NCI-H1048 (cell line): ENCODE measurements at regions not wholly inside any gene's neighbourhood (a gene's known extent, or its start where the extent isn't known, plus 50 kb on each side); places are given as distances from the start of the nearest gene placed in this dataset.
"Not testable (repeated sequence)": the region's sequence is repeated elsewhere in the genome, so short reads cannot be mapped to it uniquely, and the experiment has no call there.

ENCODE experiments used
- DNase-seq: peaks from one replicate; lab custom pipeline; 2025; lab: John Stamatoyannopoulos, UW

DNA sequence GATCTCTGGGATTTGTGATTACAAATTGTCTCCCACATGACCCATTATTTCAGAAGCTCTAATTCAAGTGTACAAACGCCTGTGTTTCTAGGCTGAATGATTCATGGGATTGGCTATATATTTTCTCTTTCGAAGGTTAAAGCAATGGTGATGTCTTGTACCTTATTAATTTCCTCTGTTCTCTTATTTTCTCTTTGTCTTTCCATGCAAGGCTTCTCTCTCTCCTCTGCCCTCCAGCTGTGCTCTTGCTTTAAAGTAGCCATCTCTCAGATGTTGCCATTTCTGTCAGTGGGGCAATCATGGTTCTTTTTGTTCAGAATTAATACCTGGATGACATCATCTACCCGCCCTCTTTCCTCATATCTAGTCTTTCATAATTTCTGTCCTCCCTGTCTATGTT is 184.3 kb upstream of the ATP10B start:
- no peak for DNase-seq

DNA sequence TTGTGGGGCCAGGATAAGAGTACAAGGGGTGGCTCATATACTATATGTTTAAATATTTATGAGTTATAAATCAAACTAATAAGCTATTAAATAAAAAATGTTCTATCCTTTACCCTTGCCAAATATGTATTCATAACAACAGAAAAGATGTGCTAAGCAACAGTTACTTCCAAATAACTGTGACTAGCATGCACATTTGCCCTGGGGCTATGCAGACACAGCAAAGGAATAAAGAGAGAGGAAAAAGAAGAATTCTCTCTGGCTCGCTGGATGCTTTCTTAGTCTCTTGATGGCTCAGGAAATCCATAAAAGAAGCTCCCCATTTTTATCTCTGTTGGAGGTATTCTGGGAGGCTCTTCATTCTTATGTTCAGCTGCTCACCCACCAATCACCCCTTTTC is 182.4 kb upstream of the ATP10B start:
- DNase-seq = no peak

DNA sequence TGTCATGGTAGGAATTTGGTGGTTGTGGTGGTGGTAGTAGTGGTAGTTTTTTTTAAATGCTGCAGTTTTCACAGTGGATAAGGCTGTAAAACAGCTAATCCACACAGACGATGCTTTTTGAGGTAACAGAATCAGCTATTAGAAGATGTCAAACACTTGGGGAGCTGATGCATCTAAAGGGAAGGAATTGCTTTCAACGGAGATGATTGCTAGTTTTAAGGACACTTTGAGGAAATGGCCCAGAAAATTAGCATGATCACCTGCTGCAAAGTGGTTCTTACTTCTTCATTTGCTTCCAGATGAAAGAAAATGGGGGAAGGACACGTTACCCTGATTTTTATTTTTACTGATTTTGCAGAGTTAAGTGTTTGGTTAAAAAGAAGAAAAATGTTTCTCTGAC is 178.2 kb upstream of the ATP10B start:
- DNase-seq = no peak

DNA sequence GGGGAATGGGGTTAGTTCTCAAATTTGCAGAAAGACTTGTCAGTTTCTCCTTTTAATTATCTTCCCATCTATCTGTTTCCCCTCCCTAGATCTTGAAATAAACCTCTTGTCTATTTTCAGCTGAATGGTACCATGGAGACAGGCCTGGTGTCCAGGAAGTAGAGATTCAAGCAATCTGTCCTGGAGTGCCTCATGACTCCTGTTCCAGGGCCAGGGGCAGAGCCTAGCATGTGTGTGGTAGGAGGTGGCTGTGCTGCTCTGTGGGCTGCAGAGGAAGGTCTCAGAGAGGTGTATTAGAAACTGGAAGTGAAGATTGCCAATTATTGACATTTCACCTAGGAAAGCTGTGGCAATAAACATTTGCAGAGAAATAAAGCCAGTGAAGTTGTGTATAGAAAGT is 175.8 kb upstream of the ATP10B start:
- no peak for DNase-seq

DNA sequence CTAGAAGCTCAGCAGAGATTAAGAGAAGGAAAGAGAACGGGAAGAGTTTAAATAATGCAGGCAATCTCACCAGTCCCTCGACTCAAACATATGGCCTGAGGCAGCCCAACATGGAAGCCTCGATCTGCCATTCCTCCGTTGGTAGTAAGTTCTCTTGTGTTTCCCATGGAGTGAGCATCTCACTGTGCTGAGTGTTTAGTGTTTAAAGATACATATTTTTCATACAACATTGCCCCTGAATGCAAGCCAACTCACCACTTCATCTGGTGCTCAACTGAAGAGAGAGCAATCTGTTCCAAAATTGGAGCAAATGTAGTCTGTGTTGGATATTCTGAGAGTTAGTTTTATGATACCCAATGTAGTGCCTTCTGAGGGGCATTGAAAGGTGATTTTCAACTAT is 171.5 kb upstream of the ATP10B start:
- no peak for DNase-seq

DNA sequence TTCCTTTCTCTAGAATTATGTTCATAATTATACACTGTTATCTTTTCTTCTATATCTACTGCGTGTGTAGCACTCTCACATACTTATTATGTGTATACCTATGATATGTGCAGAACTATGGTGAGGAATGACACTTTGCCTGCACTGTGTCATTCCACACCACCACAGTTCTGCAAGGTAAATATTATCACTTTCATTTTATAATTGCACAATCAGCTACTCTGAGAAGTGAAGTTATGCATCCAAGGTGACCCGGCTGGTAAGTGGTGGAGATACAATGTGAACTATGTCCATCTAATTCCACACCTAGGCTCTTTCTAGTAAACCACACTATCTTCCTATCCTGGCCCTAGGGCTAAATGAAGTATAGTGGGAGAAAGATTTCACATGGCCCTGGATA is 170.1 kb upstream of the ATP10B start:
- no peak for DNase-seq

DNA sequence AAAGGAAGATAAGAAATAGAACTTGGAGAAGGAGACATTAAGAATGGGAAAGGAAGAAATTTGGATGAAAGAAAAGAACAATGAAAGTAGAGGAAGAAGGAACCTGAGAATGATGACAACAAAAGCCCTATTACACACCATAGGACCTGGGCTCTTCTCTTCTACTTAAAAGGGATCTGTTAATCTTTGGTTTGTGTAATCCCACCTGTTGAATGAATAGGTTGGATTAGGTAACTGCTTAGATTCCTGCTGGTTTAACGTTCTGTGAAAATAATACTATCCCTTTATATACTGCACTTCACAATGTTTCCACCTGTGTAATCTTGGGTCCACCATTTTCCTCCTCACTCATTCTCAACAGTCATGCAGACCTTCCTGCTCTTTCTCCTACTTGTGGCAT is 157.8 kb upstream of the ATP10B start:
- DNase-seq = no peak

DNA sequence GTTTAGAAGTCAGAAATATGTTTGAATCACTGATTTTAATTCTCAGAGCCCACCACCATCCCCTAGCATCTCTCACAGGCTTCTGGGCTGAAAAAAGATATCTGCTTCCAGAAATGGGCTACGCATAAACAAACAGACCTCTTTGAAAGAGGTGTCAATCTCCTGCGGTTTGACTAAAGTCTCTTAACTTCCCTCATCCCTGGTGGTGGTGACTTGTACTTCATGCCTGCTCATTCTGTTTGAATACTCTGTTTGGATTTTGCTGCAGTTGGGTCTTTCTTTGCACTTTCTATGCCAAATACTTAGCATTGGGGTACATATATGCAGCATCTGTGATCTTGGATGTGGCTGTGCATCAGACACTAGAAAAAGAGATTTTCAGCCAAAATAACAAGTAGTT is 157.2 kb upstream of the ATP10B start:
- DNase-seq = no peak

DNA sequence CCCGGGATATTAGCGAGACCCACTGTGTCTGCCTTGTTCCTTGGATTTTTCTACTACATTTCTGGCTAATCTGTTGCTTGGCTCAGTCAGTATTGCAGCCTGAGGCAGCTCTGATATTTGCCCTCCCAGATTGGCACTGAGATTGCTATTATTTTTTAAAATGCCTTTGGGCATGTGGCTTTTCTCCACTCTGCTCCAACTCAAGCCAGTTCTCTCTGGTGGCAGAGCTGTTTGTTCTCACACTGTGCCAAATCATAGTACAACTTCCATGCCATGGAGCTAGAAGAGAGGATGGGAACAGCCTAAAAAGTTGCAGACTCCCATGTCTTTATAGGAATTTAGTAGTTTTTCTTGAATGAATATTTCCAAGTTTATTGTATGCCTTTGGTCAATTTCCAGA is 155.9 kb upstream of the ATP10B start:
- DNase-seq = no peak

DNA sequence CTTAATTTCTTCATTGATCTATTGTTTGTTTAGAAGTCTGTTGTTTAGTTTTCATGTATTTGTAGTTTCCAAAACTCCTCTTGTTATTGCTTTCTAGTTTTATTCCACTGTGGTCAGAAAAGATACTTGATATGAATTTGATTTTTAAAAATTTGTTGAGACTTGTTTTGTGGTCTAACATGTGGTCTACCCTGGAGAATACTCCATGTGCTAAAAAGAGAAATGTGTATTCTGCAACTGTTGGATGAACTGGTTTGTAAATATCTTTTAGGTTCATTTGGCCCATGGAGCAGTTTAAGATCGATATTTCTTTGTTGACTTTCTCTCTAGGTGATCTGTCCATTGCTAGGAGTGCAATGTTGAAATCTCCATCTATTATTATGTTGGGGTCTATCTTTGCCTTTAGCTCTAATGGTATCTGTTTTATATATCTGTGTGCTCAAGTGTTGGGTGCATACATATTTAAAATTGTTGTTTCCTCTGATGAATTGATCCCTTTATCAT is 150.6 kb upstream of the ATP10B start:
- no peak for DNase-seq

DNA sequence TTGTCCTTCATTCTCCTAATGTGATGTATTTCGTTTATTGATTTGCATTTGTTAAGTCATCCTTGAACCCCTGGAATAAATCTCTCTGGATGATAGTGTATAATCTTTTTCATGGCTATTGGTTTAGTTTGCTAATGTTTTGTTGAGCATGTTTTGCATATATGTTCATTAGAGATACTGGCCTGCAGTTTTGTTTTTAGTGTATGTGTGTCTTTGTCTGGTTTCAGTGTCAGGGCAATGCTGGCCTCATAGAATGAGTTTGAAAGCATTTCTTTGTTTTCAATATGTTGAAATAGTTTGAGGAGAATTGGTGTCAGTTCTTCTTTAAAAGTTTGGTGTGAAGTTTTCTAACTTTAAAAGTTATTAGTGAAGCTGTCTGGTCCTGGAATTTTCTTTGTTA is 149.6 kb upstream of the ATP10B start:
- DNase-seq = no peak

DNA sequence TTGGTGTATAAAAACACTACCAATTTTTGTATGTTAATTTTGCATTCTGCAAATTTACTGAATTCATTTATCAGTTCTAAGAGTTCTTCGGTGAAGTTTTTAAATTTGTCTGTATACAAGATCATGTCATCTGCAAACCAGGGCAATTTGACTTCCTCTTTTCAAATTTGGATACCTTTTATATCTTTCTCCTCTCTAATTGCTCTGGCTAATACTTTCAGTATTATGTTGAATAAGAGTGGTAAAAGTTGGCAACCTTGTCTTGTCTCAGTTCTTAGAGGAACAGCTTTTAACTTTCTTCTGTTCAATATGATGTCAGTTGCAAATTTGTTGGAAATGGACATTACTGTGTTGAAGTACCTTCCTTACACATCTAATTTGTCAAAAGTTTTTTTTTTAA is 149.1 kb upstream of the ATP10B start:
- DNase-seq = not testable (repeated sequence)

DNA sequence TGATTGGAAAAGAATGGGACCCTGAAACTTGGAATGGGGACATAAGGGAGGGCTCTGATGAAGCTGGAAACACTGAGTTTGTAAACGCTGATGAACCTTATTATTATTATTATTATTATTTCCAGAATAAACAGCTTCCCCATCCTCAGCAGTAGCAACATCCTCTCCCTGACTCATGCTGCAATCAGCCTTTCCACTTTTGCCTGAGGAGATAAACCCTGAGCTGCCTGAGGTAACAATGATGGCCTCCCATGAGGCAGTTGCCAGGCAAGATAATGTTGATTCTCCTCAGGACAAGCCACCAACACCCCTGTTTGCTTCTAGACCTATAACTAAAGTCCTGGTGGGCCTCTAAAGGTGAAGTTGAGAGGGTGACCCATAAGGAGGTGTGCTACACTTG is 139.2 kb upstream of the ATP10B start:
- no peak for DNase-seq

DNA sequence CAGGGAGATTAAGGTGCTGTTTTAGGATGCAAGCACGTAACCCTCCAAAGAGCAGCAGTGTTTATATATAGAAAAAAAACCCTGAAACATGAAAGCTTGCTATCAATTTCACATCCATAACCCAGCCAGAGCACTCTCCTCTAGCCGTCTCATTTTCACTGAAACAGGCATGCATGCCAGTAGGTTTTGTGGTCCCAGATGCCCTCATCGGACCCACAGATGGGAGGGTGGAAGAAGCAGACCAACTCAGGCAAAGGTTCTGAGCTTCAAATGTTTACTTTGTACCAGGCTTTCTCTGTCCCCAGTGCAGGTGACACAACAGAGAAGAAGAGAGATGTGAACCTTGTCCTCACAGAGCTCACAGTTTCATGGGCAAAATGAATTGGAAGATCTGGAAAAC is 127.4 kb upstream of the ATP10B start:
- DNase-seq = no peak

DNA sequence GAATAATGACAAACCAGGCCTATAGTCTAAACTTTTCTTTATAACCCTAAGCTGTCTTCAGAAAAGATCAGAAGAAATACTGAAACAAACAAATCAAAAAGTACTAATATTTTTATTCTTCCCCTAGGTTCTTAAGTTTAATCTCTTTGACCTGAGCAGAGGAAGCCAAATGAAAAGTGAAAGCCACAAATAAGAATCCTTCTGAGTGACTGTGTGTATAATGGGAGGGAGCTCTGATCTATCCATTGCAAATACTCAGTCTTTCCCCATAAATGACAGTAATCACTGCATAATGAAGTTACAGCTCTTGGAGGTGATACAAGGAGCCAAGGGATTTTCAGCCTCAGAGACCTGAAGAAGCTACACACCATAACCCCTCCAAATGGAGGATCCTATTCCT is 126.9 kb upstream of the ATP10B start:
- DNase-seq = no peak

DNA sequence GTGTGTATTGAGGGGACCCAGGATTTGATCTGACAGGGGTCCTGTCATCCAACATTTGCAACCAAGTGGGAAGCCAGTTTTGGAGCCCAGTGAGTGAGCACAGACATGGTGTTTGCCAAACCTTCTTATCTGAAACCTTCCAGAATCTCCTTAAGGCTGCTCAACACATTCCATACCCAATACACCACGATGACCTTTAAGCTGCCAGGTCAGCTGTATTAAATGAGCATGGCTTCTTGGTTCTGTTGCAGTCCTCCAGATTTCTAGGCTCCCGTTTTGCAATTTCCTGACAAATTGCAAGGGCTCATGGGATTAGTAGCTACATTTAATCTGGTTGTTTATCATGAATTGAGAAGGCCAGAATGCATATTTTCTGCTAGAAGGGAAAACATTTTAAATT is 124.2 kb upstream of the ATP10B start:
- no peak for DNase-seq

DNA sequence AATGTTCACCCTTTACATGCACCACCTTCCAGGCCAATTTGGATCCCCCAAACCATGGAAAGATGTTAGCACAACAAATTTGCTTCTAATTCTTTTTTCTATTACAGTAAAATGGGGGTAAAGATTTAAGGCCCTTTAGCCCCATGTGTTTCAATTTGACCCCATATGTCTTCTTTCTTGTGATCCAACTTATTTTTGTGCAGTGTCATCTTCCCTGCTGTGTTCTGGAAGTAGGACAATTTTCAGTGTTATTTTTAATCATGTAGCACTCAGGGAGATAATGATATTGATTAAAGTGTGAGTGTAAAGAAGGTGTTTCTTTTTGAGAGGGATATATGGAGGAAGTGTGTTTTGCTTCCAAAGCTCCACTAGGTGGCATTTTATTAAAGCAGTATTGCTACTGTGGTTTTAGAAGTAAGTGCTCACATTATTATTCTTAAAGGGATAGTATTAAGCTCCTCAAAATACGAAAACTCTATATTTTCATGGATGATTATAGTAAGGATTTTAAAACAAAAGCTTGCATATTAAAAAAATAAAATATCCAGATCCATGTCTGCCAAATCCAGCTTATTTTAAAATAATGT is 118.7 kb upstream of the ATP10B start:
- no peak for DNase-seq

DNA sequence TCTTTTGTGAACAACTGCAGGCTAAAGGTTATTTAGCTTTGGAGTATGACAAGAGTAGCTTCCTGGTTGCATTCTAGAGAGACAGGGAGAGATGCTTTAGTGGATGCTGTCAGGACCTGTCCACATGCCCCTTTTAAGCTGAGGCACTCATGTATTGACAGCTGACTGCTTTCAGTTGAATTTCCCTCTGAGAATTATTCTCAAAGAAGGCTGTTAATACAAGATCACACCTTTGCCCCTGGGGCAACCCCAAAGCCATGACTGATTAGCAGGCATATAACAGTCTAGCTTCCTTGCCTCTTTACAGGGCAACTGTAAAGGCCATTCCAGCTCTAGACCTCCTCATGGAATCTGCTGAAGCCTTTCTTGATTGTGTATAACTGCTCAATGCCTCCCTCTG is 117.6 kb upstream of the ATP10B start:
- no peak for DNase-seq

DNA sequence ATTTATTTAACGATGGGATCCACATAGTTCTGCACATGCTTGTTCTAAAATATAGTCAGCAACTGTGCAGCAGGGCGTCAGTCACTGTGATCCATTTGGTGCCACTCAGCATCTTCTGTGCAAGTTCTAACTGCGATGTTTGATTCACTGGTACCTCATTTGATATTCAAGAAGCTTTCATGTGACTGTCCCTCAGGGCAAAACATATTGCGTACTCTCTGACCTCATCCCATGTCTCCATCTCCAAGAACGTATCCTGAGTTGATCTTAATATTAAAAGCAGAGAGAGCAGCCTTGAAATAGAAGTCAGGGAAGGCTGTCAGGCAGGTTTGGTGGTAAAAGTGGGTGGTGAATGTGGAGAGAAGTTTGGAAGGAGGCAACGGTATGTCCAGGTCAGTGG is 116.5 kb upstream of the ATP10B start:
- no peak for DNase-seq

DNA sequence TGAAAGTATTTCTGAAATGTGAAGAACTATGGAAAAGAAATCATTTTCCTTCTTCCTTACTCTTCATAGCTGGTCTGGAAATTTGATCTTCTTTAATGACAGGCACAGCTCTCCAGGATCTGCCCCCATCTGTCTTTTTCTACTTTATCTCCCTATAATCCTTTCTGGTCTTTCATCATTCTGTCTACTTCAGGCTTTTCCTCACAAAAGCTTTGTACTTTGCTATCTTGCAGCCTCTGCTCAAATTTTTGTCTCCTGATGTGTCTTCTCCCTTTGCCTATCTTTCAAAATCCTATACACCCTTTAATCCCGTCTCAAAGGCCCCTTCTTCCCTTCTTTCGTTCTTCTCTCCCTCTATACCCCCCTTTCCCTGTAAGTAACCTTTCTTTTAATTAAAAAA is 114.9 kb upstream of the ATP10B start:
- DNase-seq = no peak

DNA sequence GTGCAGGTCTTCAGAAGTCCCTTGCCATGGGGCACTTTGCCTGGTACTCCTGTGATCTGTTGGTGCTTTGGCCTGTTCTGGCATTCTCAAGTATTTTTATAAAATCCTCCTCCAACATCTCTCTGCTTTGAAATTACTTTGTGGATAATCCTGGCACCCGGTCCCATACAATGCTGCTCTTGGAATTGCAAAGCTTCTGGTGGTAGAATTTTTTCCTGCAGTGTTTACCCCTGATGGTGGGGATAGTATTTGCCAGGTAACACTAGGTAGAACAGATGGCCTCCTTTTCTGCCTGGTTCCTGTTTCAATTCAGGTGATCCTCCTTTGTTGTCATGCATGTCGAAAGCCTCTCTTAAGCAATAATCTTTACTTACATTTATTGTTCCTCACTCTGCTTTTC is 109.8 kb upstream of the ATP10B start:
- no peak for DNase-seq

DNA sequence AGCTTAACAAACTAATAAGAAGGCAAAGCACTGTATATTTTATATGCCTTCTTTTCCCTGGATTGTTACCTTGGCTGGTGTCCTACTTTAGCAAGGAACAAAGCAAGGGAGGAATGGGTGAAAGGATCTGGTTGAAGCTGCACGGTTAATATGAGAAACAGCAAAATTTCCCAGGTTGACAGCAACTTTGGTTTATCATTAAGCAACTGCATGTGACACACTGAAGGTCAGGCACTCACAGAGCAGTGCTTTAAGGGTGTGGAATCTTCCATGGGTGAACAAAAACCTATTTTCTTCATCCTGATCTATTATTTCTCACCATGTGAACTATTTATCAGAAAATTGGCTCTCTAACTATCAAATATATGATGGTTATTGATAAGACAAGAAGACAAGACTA is 109.0 kb upstream of the ATP10B start:
- DNase-seq = no peak

DNA sequence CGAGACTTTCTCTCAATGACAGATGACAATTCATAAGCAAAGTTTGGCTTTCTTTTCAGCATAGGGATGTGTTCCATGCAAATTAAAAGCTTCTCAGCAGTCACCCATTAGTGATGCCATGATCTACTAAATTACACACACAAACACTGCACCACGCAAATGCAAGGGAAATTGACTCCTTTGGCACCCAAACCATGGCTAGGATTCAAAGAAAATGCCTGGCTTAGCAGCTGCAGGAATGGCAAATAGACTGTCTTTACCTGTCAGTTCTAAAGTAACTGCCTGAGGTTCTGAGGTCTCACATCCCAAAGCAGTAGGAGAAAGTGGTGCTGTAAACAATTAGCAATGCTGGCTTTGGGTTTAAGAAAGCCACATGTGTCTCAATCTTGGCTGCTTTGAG is 108.6 kb upstream of the ATP10B start:
- DNase-seq = no peak

DNA sequence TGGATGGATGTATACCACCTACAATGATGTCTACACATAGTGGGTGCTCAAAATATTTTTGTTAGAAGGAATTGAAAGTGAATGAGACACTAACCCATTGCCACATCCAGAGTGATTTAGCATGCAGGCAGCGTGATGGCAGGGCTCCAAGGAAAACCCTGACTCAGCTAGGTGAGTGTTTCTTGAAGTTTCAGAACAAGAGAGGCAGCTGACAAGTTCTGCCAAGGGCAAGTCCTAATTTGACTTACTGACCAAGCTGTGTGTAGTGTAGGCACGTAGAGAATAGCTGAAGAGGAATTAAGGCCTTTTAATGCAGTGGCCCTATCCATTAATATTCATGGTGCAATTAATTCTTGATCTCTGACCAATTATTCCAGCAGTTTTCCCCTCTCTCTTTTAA is 107.8 kb upstream of the ATP10B start:
- DNase-seq = no peak

DNA sequence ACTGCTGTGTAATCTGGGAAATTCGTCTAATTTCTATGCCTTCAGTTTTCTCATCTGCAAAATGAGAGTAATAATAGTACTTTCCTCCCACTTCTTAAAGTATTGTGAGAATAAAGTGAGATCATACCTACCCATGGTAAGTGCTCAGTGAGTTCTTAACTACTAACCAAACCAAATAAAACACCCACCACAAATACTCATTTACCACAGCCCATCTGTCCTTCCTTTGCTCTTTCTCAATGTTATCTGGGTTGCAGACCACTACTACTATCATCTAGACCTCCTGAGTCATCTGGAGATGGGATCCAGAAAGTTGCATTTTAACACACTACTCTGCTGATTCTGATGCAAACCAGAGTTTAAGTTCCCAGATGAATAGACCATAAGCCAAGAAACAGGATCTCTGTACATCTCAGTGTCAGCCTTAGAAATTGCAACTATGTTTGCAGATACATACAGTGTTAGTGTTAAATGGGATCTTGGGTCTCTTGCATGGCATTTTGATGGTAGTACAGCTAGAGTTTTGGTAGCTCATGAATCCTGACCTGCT is 105.4 kb upstream of the ATP10B start:
- DNase-seq = no peak
